NCI-H2227 (cell line): ENCODE measurements at regions not wholly inside any gene's neighbourhood (a gene's known extent, or its start where the extent isn't known, plus 50 kb on each side); places are given as distances from the start of the nearest gene placed in this dataset.

ENCODE experiments used
- DNase-seq: peaks from one replicate; lab custom pipeline; 2025; ENCODE audit not compliant: unreplicated experiment; lab: John Stamatoyannopoulos, UW

DNA sequence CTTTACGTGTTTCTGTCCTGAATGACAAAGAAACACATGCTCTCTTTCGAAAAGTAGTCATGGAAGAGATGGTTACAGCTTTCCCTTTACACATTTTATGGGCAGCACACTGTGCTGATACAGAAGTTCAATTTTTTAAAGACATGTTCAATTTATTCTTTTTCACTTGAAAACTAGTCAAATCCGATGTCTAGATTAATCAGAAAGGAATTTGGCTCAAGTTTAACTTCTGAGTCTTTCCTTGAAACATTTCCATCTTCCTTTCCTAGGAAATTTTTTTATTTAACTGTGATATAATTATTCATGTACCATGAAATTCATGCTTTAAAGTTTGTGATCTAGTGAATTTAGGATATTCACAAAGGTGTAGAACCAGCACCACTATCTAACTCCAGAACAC, 360.1 kb downstream of the TNS3 start:
- no peak for DNase-seq

DNA sequence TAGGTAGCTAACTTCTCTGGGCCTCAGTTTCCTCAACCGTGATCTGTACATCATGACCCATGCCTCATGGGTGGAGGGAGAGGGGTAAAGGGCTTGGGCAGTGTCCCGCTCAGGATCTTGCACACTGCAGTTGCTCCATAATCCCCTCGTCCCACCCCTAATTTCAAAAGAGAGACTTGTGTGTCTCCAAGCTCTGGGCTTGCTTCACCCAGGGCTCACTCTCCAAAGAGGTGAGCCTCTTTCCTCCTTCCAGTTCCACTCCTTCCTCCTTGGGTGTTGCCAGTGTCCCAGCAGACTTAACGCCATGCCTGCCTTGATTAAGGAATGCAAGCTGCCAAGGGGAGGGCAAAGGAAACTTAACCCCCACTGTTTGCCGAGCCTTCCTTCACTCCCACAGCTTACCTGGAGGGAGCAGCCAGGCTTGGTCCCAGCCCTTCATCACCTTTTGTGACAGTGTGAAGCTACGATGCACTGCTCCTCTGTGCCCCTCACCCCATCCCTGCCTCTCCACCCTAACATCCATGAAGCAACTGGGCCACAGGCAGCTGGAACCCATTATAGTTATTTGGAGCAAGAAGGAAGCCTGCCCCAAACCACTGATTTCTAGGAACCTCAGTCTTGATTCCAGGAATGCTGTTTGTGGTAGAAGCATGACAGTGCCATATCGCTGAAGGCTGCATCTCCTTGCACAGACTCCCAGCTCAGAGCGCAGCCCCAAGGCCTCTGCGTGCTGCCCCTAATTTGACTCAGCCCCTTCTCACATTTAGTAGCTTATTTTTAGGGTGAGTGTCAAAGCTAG, 363.3 kb downstream of the TNS3 start:
- no peak for DNase-seq

DNA sequence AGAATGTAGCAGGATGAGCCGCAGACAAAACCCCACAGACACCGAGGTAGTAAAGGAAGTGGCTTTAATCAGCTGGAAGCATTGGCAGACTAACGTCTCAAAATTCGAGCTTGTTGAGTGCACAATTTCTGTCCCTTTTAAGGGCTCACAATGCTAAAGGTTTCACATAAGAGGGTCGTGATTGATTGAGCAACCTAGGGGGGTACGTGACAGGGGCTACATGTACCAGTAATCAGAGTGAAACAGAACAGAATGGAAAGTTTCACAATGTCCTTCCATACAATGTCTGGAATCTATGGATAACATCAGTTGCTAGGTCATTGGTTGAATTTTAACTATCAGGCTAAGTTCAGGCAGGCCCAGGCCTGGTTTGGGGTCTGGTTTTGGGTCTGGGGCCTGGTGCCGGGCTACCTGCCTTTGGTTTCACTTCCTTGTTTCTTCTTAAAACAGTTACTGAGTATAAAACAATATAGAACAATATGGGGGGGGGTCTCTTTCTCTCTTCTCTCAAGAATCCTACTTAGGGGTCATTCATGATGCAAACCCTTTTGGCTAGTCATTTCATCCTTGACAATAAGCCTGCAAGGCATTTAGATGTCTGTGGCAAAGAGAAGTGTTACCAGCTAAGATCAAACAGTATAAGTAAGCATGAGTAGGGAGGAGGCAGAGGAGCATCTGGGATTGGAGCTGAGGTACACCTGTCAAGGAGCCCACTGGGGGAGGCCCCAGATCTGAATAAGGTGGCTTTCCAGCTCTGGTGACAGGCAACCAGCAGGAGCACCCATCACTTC, 364.1 kb downstream of the TNS3 start:
- DNase-seq: no peak

DNA sequence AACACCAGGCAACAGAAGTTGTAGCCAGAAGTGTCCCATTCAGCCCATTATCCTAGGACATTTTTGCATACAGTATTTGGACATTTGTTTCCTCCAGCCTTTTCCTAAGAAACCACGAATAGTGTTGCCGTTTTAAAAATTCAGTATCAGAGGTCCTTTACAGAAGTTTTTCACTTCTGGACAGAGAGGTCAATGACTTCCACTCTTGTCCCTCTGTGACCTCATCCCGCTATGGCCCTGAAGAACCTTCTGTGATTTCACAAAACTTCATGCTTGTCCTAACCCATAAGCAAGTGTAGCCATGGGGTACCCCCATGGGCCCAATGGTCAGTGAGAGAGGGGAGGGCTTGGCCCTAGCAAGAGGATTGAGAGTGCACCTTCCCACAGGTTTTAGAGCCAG, 364.8 kb downstream of the TNS3 start:
- DNase-seq: no peak

DNA sequence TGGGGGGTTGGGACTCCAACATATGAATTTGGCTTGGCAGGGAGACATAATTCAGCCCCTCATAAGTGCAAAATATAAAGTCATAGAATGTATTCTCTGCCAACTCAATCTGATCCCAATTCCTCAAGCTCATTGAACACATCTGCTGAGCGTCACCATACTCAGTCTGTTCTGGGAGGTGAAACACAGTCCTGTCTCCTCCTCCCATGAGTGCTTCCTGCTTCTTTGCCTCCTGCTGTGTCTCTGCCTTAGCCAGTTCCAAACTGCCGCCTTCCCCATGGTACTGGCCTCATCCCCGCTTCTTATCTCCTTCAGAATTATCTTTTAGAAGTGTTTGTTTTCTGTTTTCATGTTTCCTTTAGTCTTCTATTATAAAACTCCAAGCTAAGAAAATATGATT, 365.5 kb downstream of the TNS3 start:
- no peak for DNase-seq

DNA sequence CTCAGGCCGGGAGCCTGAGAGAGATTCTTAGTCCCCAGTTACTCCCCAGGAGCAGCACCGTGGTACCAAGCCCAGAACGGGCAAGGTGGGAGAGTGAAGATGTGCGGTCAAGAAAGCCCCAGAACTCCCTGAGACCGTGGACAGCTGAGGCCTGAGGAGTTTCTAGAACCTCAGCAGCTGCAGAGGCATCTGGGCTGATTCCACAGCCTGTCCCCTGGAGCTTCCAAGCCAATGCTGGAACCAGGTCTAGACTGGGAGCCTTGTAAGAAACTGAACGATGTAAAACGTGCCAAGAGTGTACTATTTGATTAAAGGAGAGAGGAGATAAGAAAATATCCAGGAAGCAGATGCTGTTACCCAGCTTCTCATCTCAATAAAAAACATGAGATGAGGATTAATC, 366.3 kb downstream of the TNS3 start:
- no peak for DNase-seq

DNA sequence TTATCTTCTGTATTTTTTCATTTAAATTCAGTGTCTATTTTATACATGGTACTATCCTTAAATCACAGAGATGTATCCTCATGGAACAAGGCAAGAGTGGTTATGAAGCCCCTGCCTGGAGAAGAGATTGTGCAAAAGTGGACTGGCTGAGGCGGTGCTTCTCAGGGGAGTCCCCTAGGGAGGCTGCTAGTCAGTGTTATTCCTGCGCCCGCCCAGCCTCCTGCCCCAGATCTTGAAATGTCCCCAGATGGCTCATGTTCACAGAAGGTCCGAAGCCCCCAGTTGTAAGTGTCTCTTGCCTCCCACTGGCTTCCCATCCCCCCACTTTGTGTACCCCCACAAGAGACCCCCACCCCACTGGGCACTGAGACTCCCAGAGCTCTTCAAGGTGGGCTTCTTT, 366.9 kb downstream of the TNS3 start:
- DNase-seq: no peak

DNA sequence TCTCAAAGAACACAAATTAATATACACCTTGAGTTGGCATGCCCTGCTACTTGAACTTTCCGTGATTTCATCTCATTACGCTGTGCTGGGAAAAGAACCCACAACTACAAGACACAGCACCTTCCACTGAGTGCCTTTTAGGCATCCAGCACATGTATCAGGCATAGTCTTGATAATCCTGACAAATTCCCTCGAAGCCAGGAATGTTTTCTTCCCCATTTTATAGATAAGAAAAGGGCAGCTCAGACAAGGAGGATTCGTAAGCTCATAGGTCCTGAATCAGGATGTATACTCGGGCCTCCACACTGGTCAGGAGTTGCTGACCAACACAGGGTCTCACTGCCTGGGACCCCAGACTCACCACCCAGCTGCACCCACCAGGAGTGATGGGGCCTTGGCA, 368.6 kb downstream of the TNS3 start:
- DNase-seq: no peak

DNA sequence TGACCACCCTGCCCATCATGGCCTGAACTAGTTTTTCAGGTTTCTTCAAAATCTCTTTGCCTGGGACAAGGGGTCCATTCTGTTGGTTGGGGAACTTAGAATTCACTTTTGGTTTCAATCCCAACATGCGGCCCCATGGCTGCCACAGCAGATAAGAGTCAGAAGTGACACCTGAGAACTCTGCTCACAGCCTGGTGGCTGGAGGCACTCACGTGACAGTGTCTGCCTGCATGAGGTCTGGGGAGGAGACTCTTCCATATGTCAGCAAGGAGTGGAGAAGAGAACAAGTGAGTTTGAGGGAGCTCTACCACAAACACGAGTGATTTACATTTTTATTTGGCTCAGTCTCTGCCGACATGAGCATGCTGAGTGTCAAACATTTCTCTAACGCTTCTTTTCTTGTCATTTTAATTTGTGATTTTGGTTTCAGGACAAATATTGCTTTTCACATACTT, 370.4 kb downstream of the TNS3 start:
- DNase-seq: no peak

DNA sequence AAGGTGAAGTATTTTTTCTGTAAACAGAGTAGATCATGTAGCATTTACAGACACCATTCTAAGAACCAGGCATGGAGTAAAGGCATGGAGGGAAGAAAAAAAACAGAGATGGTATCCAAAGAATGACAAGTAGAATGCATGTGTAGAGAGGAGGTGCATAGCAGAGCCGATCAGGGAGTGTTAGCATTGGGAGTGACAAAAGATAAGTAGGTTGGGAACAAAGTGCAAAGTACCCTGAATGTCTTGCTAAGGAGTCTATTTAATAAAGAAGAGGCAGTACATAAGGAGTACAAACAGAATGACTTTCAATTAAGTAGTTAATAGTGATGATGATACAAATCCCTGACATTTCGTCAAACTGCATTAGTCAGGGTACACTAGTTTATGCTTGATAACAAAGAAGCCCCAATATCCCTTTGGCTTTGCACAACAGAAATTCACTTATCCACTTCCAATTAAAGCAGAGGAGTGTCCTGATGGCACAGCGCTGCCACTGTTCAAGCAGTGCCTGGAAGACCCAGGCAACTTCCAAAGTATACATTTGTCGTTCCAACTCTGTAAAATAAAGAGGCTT, 371.5 kb downstream of the TNS3 start:
- DNase-seq: no peak

DNA sequence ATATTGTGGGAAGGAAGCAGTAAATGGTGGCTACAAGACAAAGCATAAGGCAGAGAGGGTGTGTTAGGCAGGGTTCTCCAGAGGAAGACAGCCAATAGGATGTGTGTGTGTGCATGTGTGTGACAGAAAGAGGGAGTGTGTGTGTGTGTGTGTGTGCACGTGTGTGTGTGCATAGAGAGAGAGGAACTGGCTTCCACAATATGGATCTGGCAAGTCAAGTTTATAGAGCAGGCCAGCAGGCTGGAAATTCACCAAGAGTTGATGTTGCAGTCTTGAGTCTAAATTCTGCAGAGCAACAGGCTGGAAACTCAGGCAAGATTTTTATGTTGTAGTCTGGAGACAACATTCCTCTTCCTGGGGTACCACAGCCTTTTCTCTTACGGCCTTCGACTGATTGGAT, 374.0 kb downstream of the TNS3 start:
- DNase-seq: no peak

DNA sequence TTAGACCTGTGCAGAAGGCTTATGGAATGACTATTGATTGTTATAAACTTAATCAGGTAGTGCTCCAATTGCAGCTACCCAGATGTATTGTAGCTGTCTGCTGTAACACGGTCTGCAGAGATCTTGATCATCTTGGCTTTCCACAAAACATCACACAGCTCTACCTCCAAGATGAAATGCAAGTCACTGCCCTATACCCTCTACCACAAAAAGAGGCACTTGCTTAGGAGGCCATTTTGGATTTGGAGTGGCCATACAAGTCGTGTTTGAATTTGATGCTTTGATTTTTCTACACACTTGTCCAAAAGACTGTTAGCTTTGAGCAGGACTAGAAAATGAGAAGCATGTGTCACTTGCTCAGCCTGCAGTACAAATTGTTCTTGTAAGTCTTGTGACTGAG, 377.2 kb downstream of the TNS3 start:
- DNase-seq: no peak

DNA sequence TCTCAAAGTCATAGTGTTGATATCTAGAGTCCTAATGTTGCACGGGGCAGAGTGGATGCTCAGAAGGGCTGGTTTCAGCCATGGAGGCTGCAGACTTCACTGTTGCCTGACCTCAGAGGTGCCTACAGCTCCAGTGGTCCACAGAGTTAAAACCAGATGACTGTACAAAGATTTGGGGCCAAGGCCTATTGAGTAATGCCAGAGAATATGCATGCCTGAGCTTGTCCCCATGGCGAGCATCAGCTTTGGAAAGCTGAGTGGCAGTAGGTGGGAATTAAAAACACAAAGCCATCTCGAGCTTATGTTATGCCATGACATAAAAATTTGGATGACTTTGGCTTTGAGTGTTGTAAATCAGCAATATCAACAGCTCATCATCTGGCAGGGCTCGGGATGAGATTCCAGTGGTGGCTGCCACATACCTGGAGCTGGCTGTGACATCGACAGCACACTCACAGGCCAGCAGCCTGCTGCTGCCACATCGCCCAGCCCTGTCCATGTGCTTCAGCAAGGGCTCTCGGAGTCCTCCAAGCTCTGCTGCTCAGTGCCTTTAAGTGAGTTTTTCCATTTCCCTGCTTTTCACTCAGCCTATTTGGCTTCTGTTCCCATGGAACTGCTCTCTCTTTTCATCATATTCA, 379.6 kb downstream of the TNS3 start:
- DNase-seq: no peak

DNA sequence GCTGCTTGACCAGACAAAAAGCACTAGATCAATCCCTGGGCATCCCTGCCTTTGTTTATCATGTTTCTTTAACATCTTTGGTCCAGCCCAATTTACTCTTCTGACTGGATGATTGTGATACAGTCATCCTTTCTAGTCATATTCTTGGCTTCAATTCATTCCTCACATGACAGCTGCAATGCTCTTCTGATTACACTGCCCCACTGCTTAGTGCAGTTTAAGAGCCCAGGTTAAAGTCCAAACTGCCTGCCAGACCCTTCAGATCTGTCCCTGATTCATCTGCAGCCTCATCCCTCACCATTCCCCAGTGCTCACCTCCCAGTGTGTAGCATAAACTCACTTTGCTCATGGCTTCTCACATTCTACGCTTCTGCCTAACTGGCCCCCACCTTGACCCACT, 383.8 kb downstream of the TNS3 start:
- DNase-seq: no peak

DNA sequence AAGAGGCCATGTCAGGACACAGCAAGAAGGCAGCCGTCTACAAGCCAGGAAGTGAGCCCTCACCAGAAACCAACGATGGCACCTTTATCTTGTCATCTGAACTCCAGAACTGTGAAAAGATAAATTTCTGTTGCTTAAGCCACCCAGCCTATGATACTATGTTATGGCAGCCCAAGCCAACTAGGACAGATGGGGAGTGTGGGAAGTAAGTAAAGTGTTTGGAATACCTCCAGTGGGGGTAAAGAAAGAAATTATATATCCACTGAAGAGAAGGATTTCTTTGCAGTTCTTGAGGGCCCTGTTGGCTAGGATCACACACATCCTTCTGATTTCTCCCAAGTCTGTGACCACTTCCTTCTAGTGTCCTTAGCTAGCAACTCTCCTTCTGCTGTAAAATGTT, 384.4 kb downstream of the TNS3 start:
- no peak for DNase-seq

DNA sequence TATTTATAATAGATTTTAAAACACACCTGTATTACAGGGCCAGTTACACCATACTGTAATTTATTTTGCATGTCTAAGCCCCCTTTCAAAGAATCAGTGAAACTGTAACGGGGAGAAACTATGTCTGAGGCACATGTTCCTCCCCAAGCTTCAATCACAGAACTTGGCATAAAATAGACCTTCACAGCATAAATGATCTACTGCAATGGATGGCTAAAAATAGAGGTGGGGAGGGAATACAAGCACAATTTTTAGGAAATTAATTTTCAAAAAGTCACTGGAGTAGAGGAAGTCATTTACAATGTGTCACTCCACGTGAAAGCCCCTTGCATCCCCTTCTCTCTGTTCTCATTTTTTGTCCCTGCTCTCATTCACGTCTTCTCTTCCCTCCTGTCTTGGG, 385.2 kb downstream of the TNS3 start:
- DNase-seq: no peak

DNA sequence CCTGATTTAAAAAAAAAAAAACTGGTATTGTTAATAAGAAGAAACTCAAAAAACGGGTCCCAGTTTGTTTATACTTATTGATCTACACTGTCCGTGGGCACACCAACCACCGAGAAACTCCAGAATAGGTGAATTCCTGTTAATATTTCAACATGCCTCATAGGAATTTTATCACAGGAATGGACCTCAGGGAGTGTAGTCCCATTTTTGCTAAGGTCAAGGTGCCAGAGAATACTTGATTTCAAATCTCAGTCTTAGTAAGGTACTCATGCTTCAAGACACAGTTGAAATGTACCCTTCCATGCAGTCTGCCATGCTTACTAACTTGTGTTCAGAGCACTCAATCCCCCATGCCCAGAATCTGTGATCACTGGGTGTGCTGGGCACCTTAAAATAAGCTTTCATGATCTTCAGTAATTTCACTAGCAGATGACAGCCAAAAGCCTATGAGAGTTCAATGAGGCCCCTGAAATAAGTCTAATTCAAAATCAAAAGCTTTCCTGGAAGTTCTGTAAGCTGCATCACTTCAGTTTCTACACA, 385.7 kb downstream of the TNS3 start:
- DNase-seq: no peak

DNA sequence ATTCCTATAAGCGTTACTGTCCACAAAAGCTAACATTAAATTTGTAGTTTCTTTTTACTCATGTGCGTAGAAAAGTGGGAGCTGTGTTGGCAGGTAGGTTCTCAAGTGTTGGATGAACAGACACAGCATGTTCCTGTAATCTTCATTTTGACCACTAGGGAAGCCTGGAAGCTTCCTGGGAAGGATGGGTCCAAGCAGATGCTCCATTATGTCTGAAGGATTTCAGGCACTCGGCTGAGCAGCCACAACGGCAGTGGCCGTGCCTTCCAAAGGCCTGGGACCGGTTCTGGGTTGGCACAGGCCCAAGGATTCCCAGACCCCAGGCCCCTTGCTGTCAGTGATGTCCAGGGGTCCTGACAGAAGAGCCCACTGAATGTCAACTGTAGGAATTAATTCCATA, 386.3 kb downstream of the TNS3 start:
- no peak for DNase-seq

DNA sequence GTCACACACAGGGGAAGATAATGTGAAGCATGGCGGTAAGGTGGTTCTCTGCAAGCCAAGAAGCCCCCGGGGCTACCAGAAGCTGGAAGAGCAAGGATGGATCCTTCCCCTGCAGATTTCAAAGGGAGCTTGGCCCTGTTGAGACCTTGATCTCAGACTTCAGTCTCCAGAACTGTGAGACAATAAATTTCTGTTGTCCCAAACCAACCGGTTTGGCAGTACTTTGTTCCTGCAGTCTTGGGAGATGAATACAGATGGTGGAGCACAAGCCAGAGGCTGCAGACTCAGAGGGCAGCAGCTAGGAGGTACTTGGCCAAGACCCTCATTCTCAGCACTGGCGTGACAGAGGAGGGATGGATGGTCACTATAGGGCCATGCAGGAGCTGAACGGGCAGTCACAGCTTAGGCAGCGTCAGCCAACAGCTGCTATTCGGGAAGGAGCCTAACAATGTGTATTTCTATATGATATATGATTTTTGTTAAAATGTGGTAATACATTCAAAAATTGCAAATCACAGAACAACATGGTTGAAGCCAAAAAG, 387.3 kb downstream of the TNS3 start:
- no peak for DNase-seq

DNA sequence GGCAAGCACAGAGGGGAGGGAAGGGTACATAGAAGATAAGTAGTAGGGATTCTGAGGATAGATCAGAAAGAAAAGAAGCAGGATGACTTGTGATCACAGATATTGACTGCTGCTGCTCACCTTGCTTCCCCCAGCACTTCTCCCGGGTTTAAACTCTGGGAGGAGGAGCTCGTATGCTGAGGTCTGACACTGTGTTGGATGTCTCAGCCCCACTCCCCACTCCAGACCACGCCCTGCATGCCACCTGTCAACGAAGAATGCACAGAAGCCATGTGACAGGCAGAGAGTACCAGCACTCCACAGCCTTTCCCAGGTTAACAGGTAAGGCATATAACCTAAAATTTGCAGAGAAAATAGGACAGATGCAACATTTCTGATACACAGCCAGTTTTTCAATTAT, 388.9 kb downstream of the TNS3 start:
- no peak for DNase-seq

DNA sequence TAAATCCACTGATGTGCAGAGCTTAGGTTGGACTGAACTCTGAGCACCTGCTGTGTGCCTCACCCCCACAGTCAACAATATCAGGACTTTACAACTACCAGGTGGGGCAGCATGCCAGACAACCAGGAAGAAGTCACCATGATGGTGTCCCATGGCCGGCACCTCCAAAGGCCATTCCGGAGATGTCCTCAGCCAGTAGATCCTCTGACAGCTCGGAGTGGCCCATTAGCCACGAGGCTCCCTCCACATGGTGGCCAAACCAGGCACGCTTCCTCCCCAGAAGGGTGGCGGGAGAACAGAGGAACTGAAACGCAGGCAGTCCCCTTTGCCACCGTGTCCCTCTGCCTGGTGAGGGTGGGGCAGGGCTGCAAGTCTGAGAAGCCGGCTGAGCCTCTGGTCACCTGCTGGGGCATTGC, 390.0 kb downstream of the TNS3 start:
- no peak for DNase-seq
